Peyer's patch (tissue), 4 donors: ENCODE measurements at regions not wholly inside any gene's neighbourhood (a gene's known extent, or its start where the extent isn't known, plus 50 kb on each side); places are given as distances from the start of the nearest gene placed in this dataset.

Source experiments
- CTCF ChIP-seq, 6 experiments: fragments of 450-650 bp in 4 of 6; fragments of 200-600 bp in 2 of 6; sonication (generic) in 1 of 6; IDR thresholded peaks; one replicate each; pipeline ENCODE4 v1.5.1; 2017 to 2019; ENCODE audit warnings: antibody characterized with exemption in 6 of 6, mild to moderate bottlenecking in 3 of 6, moderate library complexity in 1 of 6
- POLR2A ChIP-seq, 2 donors: fragments of 450-650 bp; IDR thresholded peaks; one replicate each; pipeline ENCODE4 v1.5.1; 2017; ENCODE audit warnings: antibody characterized with exemption in 2 of 2, mild to moderate bottlenecking in 2 of 2, moderate library complexity in 2 of 2

- TF ChIP-seq CTCF (IDR thresholded peaks at IDR 0.05) (no peak), POLR2A (IDR thresholded peaks at IDR 0.05) (no peak)
Measured at GRCh38 chr10:6365384-6365783, 162.7 kb downstream of the PFKFB3 start.
